ENCODE measurements at regions not wholly inside any gene's neighbourhood (a gene's known extent, or its start where the extent isn't known, plus 50 kb on each side); places are given as distances from the start of the nearest gene placed in this dataset.

DNA sequence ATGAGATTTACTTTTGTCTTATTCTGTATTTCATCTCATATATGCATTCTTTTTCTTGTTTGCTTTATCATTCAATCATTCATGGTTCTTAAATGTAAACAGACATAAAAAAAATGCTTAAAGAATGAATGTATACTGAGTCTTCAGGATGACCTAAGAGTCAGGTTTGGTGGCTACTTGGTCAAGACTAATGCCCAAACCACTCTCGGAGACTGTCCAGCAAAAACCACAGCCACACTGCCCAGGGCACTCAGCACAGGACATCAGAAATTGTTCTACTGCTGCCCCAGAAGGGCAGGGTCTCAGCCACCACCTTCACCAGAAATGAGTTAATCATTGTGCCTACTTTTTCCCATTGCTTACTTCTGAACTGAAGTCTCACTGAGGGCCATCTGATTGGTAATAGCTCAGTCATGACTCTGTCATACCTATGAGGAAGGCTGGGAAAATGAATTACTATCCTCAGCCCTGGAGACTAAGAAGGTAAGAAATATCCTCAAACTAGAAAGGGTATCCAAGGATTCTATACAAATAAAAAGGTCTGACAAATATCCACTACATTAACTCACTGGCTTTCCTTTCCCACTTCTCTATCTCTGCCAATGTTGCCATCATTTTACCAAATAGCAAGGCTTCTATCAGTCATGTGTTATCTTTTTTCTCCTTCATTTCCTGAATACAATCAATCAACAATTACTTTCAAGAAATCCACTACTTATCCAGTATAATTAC, 236.1 kb downstream of the CETN3 start:
- TF ChIP-seq, protein P1, sequence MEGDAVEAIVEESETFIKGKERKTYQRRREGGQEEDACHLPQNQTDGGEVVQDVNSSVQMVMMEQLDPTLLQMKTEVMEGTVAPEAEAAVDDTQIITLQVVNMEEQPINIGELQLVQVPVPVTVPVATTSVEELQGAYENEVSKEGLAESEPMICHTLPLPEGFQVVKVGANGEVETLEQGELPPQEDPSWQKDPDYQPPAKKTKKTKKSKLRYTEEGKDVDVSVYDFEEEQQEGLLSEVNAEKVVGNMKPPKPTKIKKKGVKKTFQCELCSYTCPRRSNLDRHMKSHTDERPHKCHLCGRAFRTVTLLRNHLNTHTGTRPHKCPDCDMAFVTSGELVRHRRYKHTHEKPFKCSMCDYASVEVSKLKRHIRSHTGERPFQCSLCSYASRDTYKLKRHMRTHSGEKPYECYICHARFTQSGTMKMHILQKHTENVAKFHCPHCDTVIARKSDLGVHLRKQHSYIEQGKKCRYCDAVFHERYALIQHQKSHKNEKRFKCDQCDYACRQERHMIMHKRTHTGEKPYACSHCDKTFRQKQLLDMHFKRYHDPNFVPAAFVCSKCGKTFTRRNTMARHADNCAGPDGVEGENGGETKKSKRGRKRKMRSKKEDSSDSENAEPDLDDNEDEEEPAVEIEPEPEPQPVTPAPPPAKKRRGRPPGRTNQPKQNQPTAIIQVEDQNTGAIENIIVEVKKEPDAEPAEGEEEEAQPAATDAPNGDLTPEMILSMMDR (IDR thresholded peaks at IDR 0.05) = no peak
- TF ChIP-seq POLR2AphosphoS5 (IDR thresholded peaks at IDR 0.05) (no peak), EP300 (IDR thresholded peaks at IDR 0.05) (no peak)
